ENCODE measurements at regions not wholly inside any gene's neighbourhood (a gene's known extent, or its start where the extent isn't known, plus 50 kb on each side); places are given as distances from the start of the nearest gene placed in this dataset.

DNA sequence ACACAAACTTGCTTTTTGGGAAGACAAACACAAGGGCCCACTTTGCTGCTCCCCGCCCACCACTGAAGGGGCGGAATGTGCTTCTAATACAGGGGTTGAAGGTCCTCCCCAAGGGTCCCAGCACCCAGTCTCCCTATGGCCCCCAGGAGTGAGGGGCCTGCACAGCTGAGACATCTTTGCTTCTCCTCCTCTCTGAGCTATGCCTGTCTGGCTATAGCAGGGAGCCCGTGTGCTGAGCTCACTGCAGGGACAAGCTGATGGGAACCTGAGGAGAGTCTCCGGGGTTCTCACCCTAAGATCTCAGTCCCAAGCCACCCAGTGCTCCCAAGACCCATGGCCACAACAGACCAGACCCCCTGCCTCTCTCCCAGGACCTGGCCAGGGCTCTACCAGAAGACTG is 61.1 kb upstream of the ACAN start:
- Histone ChIP-seq H2AK5ac (ENCODE audit: low read length, severe bottlenecking) (no peak overlapping the region), H3K4ac (ENCODE audit: low read depth in 1 of 2, low read length in 2 of 2) (no peak overlapping the region), H4K8ac (ENCODE audit: low read length) (no peak overlapping the region), H2AFZ (ENCODE audit: low read depth, low read length) (no peak overlapping the region), H3K27me3 (ENCODE audit: control insufficient read depth in 1 of 2, insufficient read depth in 1 of 2, low read length in 2 of 2) (peaks cover 4 to 44% of the 10 kb centered on the region in 2 experiments), H3K79me1 (replicated peaks; ENCODE audit: low read length, poor library complexity, severe bottlenecking) (no peaks in the 10 kb centered on the region), H2BK120ac (ENCODE audit: low read depth, low read length) (no peak overlapping the region), H3K14ac (ENCODE audit: low read length in 2 of 2) (no peak overlapping the region), H3K27ac (ENCODE audit: low read length, poor library complexity, severe bottlenecking) (no peak overlapping the region), H3K4me1 (ENCODE audit: control insufficient read depth, insufficient read depth, low read depth, low read length) (peaks cover 7% of the 10 kb centered on the region), H2BK15ac (ENCODE audit: low read depth, poor library complexity, severe bottlenecking) (no peak overlapping the region), H3K9me3 (ENCODE audit: control insufficient read depth, low read length) (peaks cover 5% of the 10 kb centered on the region), H3K23ac (ENCODE audit: low read length in 2 of 2) (no peak overlapping the region), H4K91ac (ENCODE audit: low read length) (no peak overlapping the region), H3K36me3 (ENCODE audit: control insufficient read depth in 1 of 2, insufficient read depth in 2 of 2, low read depth in 1 of 2, low read length in 2 of 2) (no peaks in the 10 kb centered on the region), H3K9ac (ENCODE audit: low read length) (no peak overlapping the region), H3K18ac (ENCODE audit: low read depth in 1 of 2, low read length in 2 of 2) (no peak overlapping the region), H2BK12ac (ENCODE audit: low read length in 2 of 2) (no peak overlapping the region), H2BK5ac (ENCODE audit: low read depth, low read length, poor library complexity, severe bottlenecking) (no peak overlapping the region), H3K4me2 (ENCODE audit: low read length, poor library complexity, severe bottlenecking) (no peak overlapping the region), H3K4me3 (ENCODE audit: insufficient read depth in 1 of 2, low read depth in 1 of 2, low read length in 2 of 2) (no peak overlapping the region)
- 91% methylated on average over 4 of the region's 4 CpGs for WGBS
- DNase-seq = no peak

DNA sequence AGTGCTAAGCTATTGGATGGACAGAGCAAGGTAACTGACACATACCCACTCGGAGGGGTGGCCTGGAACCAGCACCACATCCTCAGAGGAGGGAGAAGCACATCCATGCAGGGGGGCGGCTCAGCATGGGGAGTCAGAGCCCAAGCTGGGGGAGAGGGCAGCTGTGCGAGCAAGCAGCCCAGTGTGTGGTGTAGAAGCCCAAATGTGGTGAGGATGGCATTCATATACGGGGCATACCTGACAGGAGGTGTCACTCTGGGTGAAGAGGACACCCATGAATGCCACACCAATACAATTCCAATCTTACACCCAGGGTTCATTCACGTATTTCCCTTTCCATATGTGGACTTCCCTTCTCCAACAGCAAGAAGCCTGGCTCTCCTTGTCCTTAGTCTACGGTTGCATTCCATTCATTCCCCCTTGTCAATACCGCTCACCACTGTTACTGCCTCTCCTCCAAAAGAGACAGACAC is 58.7 kb upstream of the ACAN start:
- DNase-seq = peak; percentile 6
- Histone ChIP-seq H2BK5ac (ENCODE audit: low read depth, low read length, poor library complexity, severe bottlenecking) (no peak overlapping the region), H3K36me3 (ENCODE audit: control insufficient read depth in 1 of 2, insufficient read depth in 2 of 2, low read depth in 1 of 2, low read length in 2 of 2) (no peaks in the 10 kb centered on the region), H4K91ac (ENCODE audit: low read length) (no peak overlapping the region), H2BK120ac (ENCODE audit: low read depth, low read length) (no peak overlapping the region), H2BK15ac (ENCODE audit: low read depth, poor library complexity, severe bottlenecking) (no peak overlapping the region), H3K14ac (ENCODE audit: low read length in 2 of 2) (peak overlapping the region in 1 of 2 experiments; percentile 1), H3K9ac (ENCODE audit: low read length) (no peak overlapping the region), H3K4me2 (ENCODE audit: low read length, poor library complexity, severe bottlenecking) (peak overlapping the region; percentile 13), H3K4ac (ENCODE audit: low read depth in 1 of 2, low read length in 2 of 2) (no peak overlapping the region), H3K27me3 (ENCODE audit: control insufficient read depth in 1 of 2, insufficient read depth in 1 of 2, low read length in 2 of 2) (peaks cover 0 to 54% of the 10 kb centered on the region in 2 experiments), H3K23ac (ENCODE audit: low read length in 2 of 2) (no peak overlapping the region), H3K18ac (ENCODE audit: low read depth in 1 of 2, low read length in 2 of 2) (no peak overlapping the region), H2BK12ac (ENCODE audit: low read length in 2 of 2) (peak overlapping the region in 1 of 2 experiments; percentile 42), H3K4me3 (ENCODE audit: insufficient read depth in 1 of 2, low read depth in 1 of 2, low read length in 2 of 2) (peak overlapping the region in 1 of 2 experiments; percentile 14), H4K8ac (ENCODE audit: low read length) (no peak overlapping the region), H2AK5ac (ENCODE audit: low read length, severe bottlenecking) (no peak overlapping the region), H2AFZ (ENCODE audit: low read depth, low read length) (no peak overlapping the region), H3K27ac (ENCODE audit: low read length, poor library complexity, severe bottlenecking) (no peak overlapping the region), H3K4me1 (ENCODE audit: control insufficient read depth, insufficient read depth, low read depth, low read length) (peaks cover 4% of the 10 kb centered on the region), H3K79me1 (replicated peaks; ENCODE audit: low read length, poor library complexity, severe bottlenecking) (no peaks in the 10 kb centered on the region), H3K9me3 (ENCODE audit: control insufficient read depth, low read length) (peaks cover under 1% of the 10 kb centered on the region)
- 49% methylated on average over 6 of the region's 7 CpGs for WGBS

DNA sequence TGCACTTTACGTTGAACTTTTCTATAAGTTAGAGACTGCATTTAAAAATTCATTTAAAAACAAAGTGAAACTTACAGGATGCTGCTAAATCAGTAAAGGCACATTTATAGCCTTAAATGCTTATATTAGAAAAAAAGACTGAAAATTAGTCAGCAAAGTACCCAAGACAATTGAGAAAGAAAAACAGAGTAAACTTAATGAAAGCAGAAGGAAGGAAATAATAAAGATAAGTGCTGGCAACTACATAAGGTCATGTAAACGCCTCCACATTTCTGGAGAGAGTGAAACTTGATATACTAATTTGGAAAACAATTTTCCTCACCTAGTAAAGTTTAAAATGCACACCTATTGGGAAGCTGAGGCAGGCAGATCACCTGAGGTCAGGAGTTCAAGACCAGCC is 58.2 kb upstream of the ACAN start:
- H3K4me2 ChIP-seq (ENCODE audit: low read length, poor library complexity, severe bottlenecking) = no peak overlapping the region
- H3K18ac ChIP-seq (ENCODE audit: low read depth in 1 of 2, low read length in 2 of 2) = no peak overlapping the region
- H3K9me3 ChIP-seq (ENCODE audit: control insufficient read depth, low read length) = peaks cover 4% of the 10 kb centered on the region
- no peak overlapping the region for H2BK12ac ChIP-seq (ENCODE audit: low read length in 2 of 2)
- DNase-seq = peak; percentile 6
- no peak overlapping the region for H2BK5ac ChIP-seq (ENCODE audit: low read depth, low read length, poor library complexity, severe bottlenecking)
- H3K4me1 ChIP-seq (ENCODE audit: control insufficient read depth, insufficient read depth, low read depth, low read length) = peaks cover 4% of the 10 kb centered on the region
- peaks cover 0 to 54% of the 10 kb centered on the region in 2 experiments for H3K27me3 ChIP-seq (ENCODE audit: control insufficient read depth in 1 of 2, insufficient read depth in 1 of 2, low read length in 2 of 2)
- no peak overlapping the region for H2AFZ ChIP-seq (ENCODE audit: low read depth, low read length)
- H3K23ac ChIP-seq (ENCODE audit: low read length in 2 of 2) = no peak overlapping the region
- 60% methylated on average over 1 of the region's 2 CpGs for WGBS
- peak overlapping the region in 1 of 2 experiments; percentile 14 for H3K4me3 ChIP-seq (ENCODE audit: insufficient read depth in 1 of 2, low read depth in 1 of 2, low read length in 2 of 2)
- H2AK5ac ChIP-seq (ENCODE audit: low read length, severe bottlenecking) = no peak overlapping the region
- H2BK15ac ChIP-seq (ENCODE audit: low read depth, poor library complexity, severe bottlenecking) = no peak overlapping the region
- no peaks in the 10 kb centered on the region for H3K36me3 ChIP-seq (ENCODE audit: control insufficient read depth in 1 of 2, insufficient read depth in 2 of 2, low read depth in 1 of 2, low read length in 2 of 2)
- no peak overlapping the region for H3K9ac ChIP-seq (ENCODE audit: low read length)
- H3K79me1 ChIP-seq (replicated peaks; ENCODE audit: low read length, poor library complexity, severe bottlenecking) = no peaks in the 10 kb centered on the region
- no peak overlapping the region for H4K91ac ChIP-seq (ENCODE audit: low read length)
- no peak overlapping the region for H3K27ac ChIP-seq (ENCODE audit: low read length, poor library complexity, severe bottlenecking)
- H4K8ac ChIP-seq (ENCODE audit: low read length) = no peak overlapping the region
- no peak overlapping the region for H2BK120ac ChIP-seq (ENCODE audit: low read depth, low read length)
- no peak overlapping the region for H3K14ac ChIP-seq (ENCODE audit: low read length in 2 of 2)
- no peak overlapping the region for H3K4ac ChIP-seq (ENCODE audit: low read depth in 1 of 2, low read length in 2 of 2)

DNA sequence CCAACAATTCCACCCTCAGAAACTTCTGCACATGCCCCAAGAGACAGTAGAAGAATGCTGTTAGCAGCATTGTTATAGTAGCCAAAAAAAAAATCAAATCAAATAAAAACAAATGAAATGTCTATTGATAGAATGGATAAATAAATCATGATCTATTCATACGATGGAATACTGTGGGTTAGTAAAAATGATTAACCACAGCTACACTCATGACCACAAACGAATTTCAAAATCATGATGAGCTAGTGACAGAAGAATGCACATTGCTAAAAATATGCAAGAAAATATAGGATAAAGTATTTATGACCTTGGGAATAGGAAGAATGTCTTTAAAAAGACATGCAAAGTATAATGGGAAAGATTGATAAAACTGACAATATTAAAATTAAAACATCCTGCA is 57.5 kb upstream of the ACAN start:
- H2BK5ac ChIP-seq (ENCODE audit: low read depth, low read length, poor library complexity, severe bottlenecking) = no peak overlapping the region
- no peak overlapping the region for H3K23ac ChIP-seq (ENCODE audit: low read length in 2 of 2)
- no peak overlapping the region for H3K4me2 ChIP-seq (ENCODE audit: low read length, poor library complexity, severe bottlenecking)
- H2BK12ac ChIP-seq (ENCODE audit: low read length in 2 of 2) = no peak overlapping the region
- H3K9ac ChIP-seq (ENCODE audit: low read length) = no peak overlapping the region
- no peak overlapping the region for H2AK5ac ChIP-seq (ENCODE audit: low read length, severe bottlenecking)
- H3K79me1 ChIP-seq (replicated peaks; ENCODE audit: low read length, poor library complexity, severe bottlenecking) = no peaks in the 10 kb centered on the region
- no peak overlapping the region for H3K4me3 ChIP-seq (ENCODE audit: insufficient read depth in 1 of 2, low read depth in 1 of 2, low read length in 2 of 2)
- H3K18ac ChIP-seq (ENCODE audit: low read depth in 1 of 2, low read length in 2 of 2) = no peak overlapping the region
- H4K91ac ChIP-seq (ENCODE audit: low read length) = no peak overlapping the region
- H2BK120ac ChIP-seq (ENCODE audit: low read depth, low read length) = no peak overlapping the region
- no peak overlapping the region for H3K4ac ChIP-seq (ENCODE audit: low read depth in 1 of 2, low read length in 2 of 2)
- no peak overlapping the region for H3K14ac ChIP-seq (ENCODE audit: low read length in 2 of 2)
- H2BK15ac ChIP-seq (ENCODE audit: low read depth, poor library complexity, severe bottlenecking) = no peak overlapping the region
- WGBS = no CpG with 5 or more reads among the region's 2 CpGs
- no peaks in the 10 kb centered on the region for H3K36me3 ChIP-seq (ENCODE audit: control insufficient read depth in 1 of 2, insufficient read depth in 2 of 2, low read depth in 1 of 2, low read length in 2 of 2)
- H3K27ac ChIP-seq (ENCODE audit: low read length, poor library complexity, severe bottlenecking) = no peak overlapping the region
- H3K4me1 ChIP-seq (ENCODE audit: control insufficient read depth, insufficient read depth, low read depth, low read length) = peaks cover 4% of the 10 kb centered on the region
- H2AFZ ChIP-seq (ENCODE audit: low read depth, low read length) = no peak overlapping the region
- peaks cover 1 to 54% of the 10 kb centered on the region in 2 experiments for H3K27me3 ChIP-seq (ENCODE audit: control insufficient read depth in 1 of 2, insufficient read depth in 1 of 2, low read length in 2 of 2)
- H4K8ac ChIP-seq (ENCODE audit: low read length) = no peak overlapping the region
- DNase-seq = peak; percentile 52
- H3K9me3 ChIP-seq (ENCODE audit: control insufficient read depth, low read length) = peaks cover 4% of the 10 kb centered on the region
